ENCODE measurements at regions not wholly inside any gene's neighbourhood (a gene's known extent, or its start where the extent isn't known, plus 50 kb on each side); places are given as distances from the start of the nearest gene placed in this dataset.

DNA sequence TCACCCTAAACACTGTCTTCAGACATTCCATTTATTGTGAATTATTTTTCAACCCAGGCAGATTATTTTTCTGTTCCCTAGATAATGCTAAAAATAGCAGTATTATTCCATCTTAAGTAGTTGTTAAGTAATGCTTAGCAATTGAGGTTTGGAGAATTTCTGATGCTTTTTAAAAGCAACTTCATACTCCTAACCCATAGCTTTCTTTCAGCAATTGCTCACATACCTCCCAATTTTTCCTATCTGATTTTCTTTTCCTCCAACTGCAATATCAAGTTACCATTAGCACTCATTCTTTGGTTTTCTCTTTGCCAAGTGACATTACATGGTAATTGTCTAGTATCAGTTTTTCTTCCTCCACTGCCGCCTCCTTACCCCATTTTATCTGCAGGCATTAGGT is 104.7 kb downstream of the GPR85 start:
- TF ChIP-seq, protein P1, sequence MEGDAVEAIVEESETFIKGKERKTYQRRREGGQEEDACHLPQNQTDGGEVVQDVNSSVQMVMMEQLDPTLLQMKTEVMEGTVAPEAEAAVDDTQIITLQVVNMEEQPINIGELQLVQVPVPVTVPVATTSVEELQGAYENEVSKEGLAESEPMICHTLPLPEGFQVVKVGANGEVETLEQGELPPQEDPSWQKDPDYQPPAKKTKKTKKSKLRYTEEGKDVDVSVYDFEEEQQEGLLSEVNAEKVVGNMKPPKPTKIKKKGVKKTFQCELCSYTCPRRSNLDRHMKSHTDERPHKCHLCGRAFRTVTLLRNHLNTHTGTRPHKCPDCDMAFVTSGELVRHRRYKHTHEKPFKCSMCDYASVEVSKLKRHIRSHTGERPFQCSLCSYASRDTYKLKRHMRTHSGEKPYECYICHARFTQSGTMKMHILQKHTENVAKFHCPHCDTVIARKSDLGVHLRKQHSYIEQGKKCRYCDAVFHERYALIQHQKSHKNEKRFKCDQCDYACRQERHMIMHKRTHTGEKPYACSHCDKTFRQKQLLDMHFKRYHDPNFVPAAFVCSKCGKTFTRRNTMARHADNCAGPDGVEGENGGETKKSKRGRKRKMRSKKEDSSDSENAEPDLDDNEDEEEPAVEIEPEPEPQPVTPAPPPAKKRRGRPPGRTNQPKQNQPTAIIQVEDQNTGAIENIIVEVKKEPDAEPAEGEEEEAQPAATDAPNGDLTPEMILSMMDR (IDR thresholded peaks at IDR 0.05) = no peak
- TF ChIP-seq POLR2A (IDR thresholded peaks at IDR 0.05) = no peak

All from esophagus squamous epithelium (tissue), 4 donors.